Mammary epithelial cell (primary cell): ENCODE measurements at regions not wholly inside any gene's neighbourhood (a gene's known extent, or its start where the extent isn't known, plus 50 kb on each side); places are given as distances from the start of the nearest gene placed in this dataset.

ENCODE experiments used
- CTCF ChIP-seq, 2 donors: IDR thresholded peaks in 1 of 2; conservative IDR thresholded peaks in 1 of 2; 2 replicates each; pipeline ENCODE4 v1.5.1; 2011 to 2012; ENCODE audit warnings: inconsistent platforms in 2 of 2, low read length in 2 of 2, mild to moderate bottlenecking in 2 of 2, control low read depth in 1 of 2, low read depth in 1 of 2; ENCODE audit not compliant: insufficient read depth in 1 of 2; ENCODE audit errors: extremely low read depth in 1 of 2
- EZH2 ChIP-seq: IDR thresholded peaks from 2 replicates; pipeline ENCODE4 v1.6.1; 2012; ENCODE audit warnings: low read length, inconsistent platforms, borderline replicate concordance

GRCh38 chr9:13674926-13675637 is 395.6 kb upstream of the MPDZ start:
- TF ChIP-seq CTCF (conservative IDR thresholded peaks at IDR 0.05 in 1 of 2, IDR thresholded peaks at IDR 0.05 in 1 of 2; ENCODE audit: extremely low read depth in 1 of 2, insufficient read depth in 1 of 2, low read depth in 1 of 2, low read length in 2 of 2), result no peak
- TF ChIP-seq EZH2, result no peak
